ENCODE measurements at regions not wholly inside any gene's neighbourhood (a gene's known extent, or its start where the extent isn't known, plus 50 kb on each side); places are given as distances from the start of the nearest gene placed in this dataset.
"Not testable (repeated sequence)": the region's sequence is repeated elsewhere in the genome, so short reads cannot be mapped to it uniquely, and the experiment has no call there.

- DNase-seq (ENCODE audit: low read depth, low spot score): no peak
- in situ Hi-C loops (cut with HindIII; ENCODE audit: low pct_unique_long_range_greater_than_20kb, low sequenced_read_pairs): no loop called here
Measured at GRCh38 chr6:115004204-115004603, 661.4 kb upstream of the HS3ST5 start.

GRCh38 chr6:115001731-115002350 is 659.0 kb upstream of the HS3ST5 start:
- DNase-seq (ENCODE audit: low read depth, low spot score): peak; percentile 33
- in situ Hi-C loops (cut with HindIII; ENCODE audit: low pct_unique_long_range_greater_than_20kb, low sequenced_read_pairs): no loop called here

- no peak for DNase-seq (ENCODE audit: low read depth, low spot score)
- in situ Hi-C loops (cut with HindIII; ENCODE audit: low pct_unique_long_range_greater_than_20kb, low sequenced_read_pairs): no loop called here
Measured at GRCh38 chr6:115000736-115001135, 657.9 kb upstream of the HS3ST5 start.

GRCh38 chr6:114998492-114998891 is 655.7 kb upstream of the HS3ST5 start:
- no peak for DNase-seq (ENCODE audit: low read depth, low spot score)
- in situ Hi-C loops (cut with HindIII; ENCODE audit: low pct_unique_long_range_greater_than_20kb, low sequenced_read_pairs): no loop called here

GRCh38 chr6:114997813-114998292 is 655.0 kb upstream of the HS3ST5 start:
- in situ Hi-C loops (cut with HindIII; ENCODE audit: low pct_unique_long_range_greater_than_20kb, low sequenced_read_pairs): no loop called here
- peak; percentile 66 for DNase-seq (ENCODE audit: low read depth, low spot score)

GRCh38 chr6:114995526-114995925 is 652.7 kb upstream of the HS3ST5 start:
- DNase-seq (ENCODE audit: low read depth, low spot score): no peak
- in situ Hi-C loops (cut with HindIII; ENCODE audit: low pct_unique_long_range_greater_than_20kb, low sequenced_read_pairs): no loop called here

GRCh38 chr6:114989279-114989964 is 646.6 kb upstream of the HS3ST5 start:
- in situ Hi-C loops (cut with HindIII; ENCODE audit: low pct_unique_long_range_greater_than_20kb, low sequenced_read_pairs): no loop called here
- no peak for DNase-seq (ENCODE audit: low read depth, low spot score)

- in situ Hi-C loops (cut with HindIII; ENCODE audit: low pct_unique_long_range_greater_than_20kb, low sequenced_read_pairs): no loop called here
- DNase-seq (ENCODE audit: low read depth, low spot score): no peak
Measured at GRCh38 chr6:114987281-114987680, 644.5 kb upstream of the HS3ST5 start.

GRCh38 chr6:114955363-114955762 is 612.5 kb upstream of the HS3ST5 start:
- no peak for DNase-seq (ENCODE audit: low read depth, low spot score)
- in situ Hi-C loops (cut with HindIII; ENCODE audit: low pct_unique_long_range_greater_than_20kb, low sequenced_read_pairs): no loop called here

- in situ Hi-C loops (cut with HindIII; ENCODE audit: low pct_unique_long_range_greater_than_20kb, low sequenced_read_pairs): no loop called here
Measured at GRCh38 chr6:114952229-114952628, 609.4 kb upstream of the HS3ST5 start.

GRCh38 chr6:114945392-114945791 is 602.6 kb upstream of the HS3ST5 start:
- in situ Hi-C loops (cut with HindIII; ENCODE audit: low pct_unique_long_range_greater_than_20kb, low sequenced_read_pairs): no loop called here
- DNase-seq (ENCODE audit: low read depth, low spot score): no peak

More at GRCh38 chr6:114952229-114952628, 609.4 kb upstream of the HS3ST5 start:
- DNase-seq (ENCODE audit: low read depth, low spot score): no peak

- in situ Hi-C loops (cut with HindIII; ENCODE audit: low pct_unique_long_range_greater_than_20kb, low sequenced_read_pairs): no loop called here
- peak; percentile 6 for DNase-seq (ENCODE audit: low read depth, low spot score)
Measured at GRCh38 chr6:114941078-114941477, 598.3 kb upstream of the HS3ST5 start.

GRCh38 chr6:114940181-114940580 is 597.4 kb upstream of the HS3ST5 start:
- DNase-seq (ENCODE audit: low read depth, low spot score): no peak
- in situ Hi-C loops (cut with HindIII; ENCODE audit: low pct_unique_long_range_greater_than_20kb, low sequenced_read_pairs): no loop called here

GRCh38 chr6:114939630-114940029 is 596.8 kb upstream of the HS3ST5 start:
- in situ Hi-C loops (cut with HindIII; ENCODE audit: low pct_unique_long_range_greater_than_20kb, low sequenced_read_pairs): no loop called here
- DNase-seq (ENCODE audit: low read depth, low spot score): no peak

- no peak for DNase-seq (ENCODE audit: low read depth, low spot score)
- in situ Hi-C loops (cut with HindIII; ENCODE audit: low pct_unique_long_range_greater_than_20kb, low sequenced_read_pairs): no loop called here
Measured at GRCh38 chr6:114936080-114936479, 593.3 kb upstream of the HS3ST5 start.

- DNase-seq (ENCODE audit: low read depth, low spot score): no peak
- in situ Hi-C loops (cut with HindIII; ENCODE audit: low pct_unique_long_range_greater_than_20kb, low sequenced_read_pairs): no loop called here
Measured at GRCh38 chr6:114934079-114934478, 591.3 kb upstream of the HS3ST5 start.

GRCh38 chr6:114928731-114929130 is 585.9 kb upstream of the HS3ST5 start:
- DNase-seq (ENCODE audit: low read depth, low spot score); in situ Hi-C loops (cut with HindIII; ENCODE audit: low pct_unique_long_range_greater_than_20kb, low sequenced_read_pairs): not testable (repeated sequence)

- no peak for DNase-seq (ENCODE audit: low read depth, low spot score)
Measured at GRCh38 chr6:114906096-114906495, 563.3 kb upstream of the HS3ST5 start.

GRCh38 chr6:114897536-114897935 is 554.7 kb upstream of the HS3ST5 start:
- no peak for DNase-seq (ENCODE audit: low read depth, low spot score)
- in situ Hi-C loops (cut with HindIII; ENCODE audit: low pct_unique_long_range_greater_than_20kb, low sequenced_read_pairs): no loop called here

More at GRCh38 chr6:114906096-114906495, 563.3 kb upstream of the HS3ST5 start:
- in situ Hi-C loops (cut with HindIII; ENCODE audit: low pct_unique_long_range_greater_than_20kb, low sequenced_read_pairs): no loop called here

All from SK-MEL-5 (cell line).